Mucosa of gallbladder (tissue), 1 donor: ENCODE measurements at regions not wholly inside any gene's neighbourhood (a gene's known extent, or its start where the extent isn't known, plus 50 kb on each side); places are given as distances from the start of the nearest gene placed in this dataset.
"Not testable (repeated sequence)": the region's sequence is repeated elsewhere in the genome, so short reads cannot be mapped to it uniquely, and the experiment has no call there.

Experiments
- DNase-seq: peaks from one replicate; pipeline ENCODE4 v3.0.0-alpha.2; 2020; ENCODE audit warnings: low spot score
- donor health status: DM: no; HTN: no; CAD: no.

DNA sequence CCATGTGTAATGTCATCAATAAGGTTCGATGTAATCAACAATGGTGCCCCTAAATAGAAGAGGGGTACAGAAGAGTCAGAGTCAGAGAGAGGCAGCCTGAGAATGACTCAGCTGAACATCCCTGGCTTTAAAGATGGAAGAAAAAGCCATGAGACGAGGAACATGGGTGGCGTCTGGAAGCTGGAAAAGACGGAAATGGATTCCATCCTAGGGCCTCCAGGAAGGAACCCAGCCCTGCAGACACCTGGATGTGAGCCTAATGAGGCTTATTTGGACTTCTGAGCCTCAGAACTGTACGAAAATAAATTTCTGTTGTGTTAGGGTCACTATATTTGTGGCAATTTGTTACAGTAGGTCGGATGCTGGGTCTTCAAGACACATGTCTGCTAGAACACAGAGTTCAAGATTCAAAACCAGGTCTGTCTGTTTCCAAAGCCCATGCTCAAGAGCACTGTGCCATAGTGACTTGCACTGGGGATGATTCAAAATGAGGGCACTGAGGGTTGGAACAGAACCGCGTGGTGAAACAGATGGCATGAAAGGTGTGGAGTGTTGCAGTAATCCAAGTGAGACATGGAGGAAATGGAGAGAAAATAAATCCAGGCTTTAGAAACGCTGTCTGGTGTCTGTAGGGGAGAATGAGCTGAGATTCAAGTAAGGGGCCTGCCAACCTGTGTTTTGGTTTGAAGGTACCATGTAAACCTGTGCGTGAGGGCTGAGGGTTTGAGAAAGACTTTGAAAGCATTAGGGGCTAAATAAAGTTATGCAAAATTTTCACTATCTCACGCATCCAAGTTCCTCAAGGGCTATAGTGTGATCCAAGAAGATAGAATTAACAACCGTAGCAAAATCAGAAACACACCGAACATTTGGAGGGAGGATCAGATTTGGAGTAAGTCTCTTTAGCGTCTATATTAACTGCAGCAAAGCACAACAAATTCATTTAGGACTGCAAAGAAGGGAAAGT is 849.1 kb upstream of the AUTS2 start:
- no peak for DNase-seq

DNA sequence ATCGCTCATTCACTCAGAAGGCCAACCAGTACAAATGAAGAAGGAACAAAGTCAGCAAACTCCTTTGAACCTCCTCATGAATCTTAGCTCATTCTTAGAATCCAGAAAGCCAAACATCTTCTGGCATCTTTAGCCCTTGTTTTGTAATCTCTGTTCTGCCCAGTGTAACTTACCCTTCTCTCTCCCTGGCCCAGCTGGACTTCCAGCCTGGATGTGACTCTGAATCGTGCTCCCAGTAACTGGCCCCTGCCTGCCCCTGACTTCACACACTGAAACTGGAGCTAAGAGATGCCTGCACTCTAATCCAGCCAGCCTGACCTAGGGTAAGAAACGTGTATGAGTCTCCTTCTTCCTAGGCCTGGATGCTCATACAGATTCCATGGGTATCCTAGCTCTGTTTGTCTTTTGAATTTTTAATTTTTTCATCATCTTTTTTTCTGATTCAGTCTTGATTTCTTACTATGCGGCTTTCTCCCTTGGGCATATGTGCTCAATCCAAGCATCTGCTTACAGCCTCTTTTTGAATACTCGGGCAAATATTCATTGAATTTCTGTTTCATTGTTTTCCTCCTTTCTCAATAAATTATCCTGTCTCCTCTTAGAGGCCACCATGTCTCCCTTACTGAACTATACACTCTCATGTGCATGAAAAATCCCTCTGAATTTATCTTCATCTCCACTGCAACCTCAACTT is 845.6 kb upstream of the AUTS2 start:
- no peak for DNase-seq

DNA sequence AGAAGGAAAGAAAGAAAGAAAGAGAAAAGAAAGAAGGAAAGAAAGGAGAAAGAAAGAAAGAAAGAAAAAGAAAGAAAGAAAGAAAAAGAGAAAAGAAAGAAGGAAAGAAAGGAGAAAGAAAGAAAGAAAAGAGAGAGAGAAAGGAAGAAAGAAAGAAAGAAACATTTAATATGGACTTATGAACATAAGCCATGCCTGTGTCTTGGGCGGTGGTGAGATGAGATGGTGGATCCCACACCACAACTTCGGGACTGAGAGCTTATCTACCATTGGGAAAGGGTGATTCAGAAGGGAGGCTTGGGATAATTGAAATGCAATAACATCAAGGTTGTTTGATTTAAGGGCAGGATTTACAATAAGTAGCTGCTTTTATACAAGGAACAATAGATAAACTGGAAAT is 843.9 kb upstream of the AUTS2 start:
- DNase-seq: no peak

- DNase-seq: no peak
These were observed 841.2 kb upstream of the AUTS2 start for GRCh38 chr7:68756986-68757495.

GRCh38 chr7:68760556-68760955 is 837.7 kb upstream of the AUTS2 start:
- DNase-seq: no peak

- no peak for DNase-seq
These were observed 830.8 kb upstream of the AUTS2 start for GRCh38 chr7:68767462-68767861.

GRCh38 chr7:68770649-68771048 is 827.6 kb upstream of the AUTS2 start:
- peak; percentile 10 for DNase-seq

DNA sequence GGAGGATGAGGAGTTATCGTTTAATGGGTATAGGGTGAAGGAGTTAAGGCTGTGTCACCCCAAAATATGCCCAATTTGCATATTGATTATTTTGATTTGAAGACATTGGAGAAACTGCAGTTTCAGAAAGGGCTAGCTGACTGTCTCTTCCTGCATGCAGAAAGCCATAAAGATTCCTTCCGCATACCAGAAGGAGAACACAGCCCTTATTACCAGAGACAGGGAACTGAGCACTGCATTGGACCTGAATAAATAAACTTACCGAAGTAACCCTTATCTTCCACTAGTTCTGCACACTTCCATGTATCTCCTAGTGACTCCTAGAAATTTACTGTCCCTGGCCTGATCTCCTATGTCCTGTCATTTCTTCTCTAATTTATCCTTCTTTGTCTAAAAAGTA is 821.9 kb upstream of the AUTS2 start:
- DNase-seq: no peak

- no peak for DNase-seq
These were observed 814.6 kb upstream of the AUTS2 start for GRCh38 chr7:68783684-68784083.

- peak; percentile 12 for DNase-seq
These were observed 813.2 kb upstream of the AUTS2 start for GRCh38 chr7:68785036-68785435.

DNA sequence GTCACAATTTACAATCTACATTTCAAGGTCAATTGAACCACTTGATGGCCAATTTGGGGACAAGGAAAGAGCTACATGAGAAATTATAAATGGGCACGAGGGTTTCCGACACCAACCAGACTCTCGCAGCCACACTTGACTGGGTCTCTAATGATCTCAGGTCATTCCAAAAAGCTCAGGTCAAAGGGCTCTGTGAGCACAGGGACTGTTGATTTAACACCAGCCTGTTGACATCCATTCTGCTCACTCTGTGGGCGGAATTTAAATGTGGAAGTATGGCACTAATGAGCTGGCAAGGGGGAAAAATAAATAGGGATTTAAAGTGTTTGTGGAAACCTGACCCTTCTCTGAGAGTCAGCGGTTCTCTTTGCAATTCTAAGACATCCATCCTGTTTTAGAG is 810.7 kb upstream of the AUTS2 start:
- DNase-seq: no peak

DNA sequence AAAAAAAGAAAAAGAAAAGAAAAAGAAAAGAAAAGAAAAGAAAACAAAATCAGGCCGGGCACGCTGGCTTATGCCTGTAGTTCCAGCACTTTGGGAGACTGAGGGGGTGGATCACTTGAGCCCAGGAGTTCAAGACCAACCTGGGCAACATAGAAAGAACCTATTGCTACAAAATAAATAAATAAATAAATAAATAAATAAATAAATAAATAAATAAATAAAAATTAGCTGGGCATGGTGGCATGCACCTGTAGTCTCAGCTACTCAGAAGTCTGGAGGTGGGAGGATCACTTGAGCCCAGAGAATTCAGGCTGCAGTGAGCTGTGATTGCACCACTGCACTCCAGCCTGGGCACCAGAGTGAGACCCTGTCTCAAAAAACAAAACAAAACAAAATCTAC is 809.7 kb upstream of the AUTS2 start:
- not testable (repeated sequence) for DNase-seq

GRCh38 chr7:68789597-68789996 is 808.7 kb upstream of the AUTS2 start:
- no peak for DNase-seq

- DNase-seq: no peak
These were observed 805.9 kb upstream of the AUTS2 start for GRCh38 chr7:68792351-68792750.

GRCh38 chr7:68793513-68793912 is 804.8 kb upstream of the AUTS2 start:
- no peak for DNase-seq

DNA sequence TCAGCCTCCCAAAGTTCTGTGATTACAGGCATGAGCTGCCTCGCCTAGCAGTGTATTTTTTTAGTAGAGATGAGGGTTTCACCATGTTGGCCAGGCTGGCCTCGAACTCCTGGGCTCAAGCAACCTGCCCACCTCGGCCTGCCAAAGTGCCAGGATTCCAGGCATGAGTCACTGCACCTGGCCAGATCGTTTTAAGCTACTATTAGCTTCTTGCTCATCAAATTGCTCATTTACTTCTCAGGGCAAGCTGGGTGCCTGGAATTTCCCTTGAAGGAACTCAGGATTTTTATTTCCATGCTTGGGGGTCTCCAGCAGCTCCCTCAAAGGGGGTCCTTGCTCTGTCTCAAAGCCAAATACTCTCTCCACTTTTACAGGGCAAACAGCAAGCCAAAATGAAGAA is 798.0 kb upstream of the AUTS2 start:
- DNase-seq: no peak

GRCh38 chr7:68805159-68805558 is 793.1 kb upstream of the AUTS2 start:
- DNase-seq: no peak

GRCh38 chr7:68807666-68808065 is 790.6 kb upstream of the AUTS2 start:
- DNase-seq: no peak

- peak; percentile 53 for DNase-seq
These were observed 784.7 kb upstream of the AUTS2 start for GRCh38 chr7:68813551-68814080.

- no peak for DNase-seq
These were observed 781.8 kb upstream of the AUTS2 start for GRCh38 chr7:68816491-68816890.

DNA sequence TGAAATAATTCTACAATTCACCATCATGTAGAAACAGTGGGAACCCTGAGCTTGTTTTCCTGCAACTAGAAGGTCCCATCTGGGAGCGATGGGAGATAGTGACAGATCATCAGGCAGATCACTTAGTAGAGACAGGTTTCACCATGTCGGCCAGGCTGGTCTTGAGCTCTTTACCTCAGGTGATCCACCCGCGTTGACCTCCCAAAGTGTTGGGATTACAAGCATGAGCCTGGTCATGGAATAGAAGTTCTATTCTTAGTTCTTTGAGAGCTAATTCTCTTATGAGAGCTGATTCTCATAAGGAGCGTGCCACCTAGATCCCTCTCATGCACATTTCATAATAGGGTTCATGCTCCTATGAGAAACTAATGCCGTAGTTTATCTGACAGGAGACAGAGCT is 778.0 kb upstream of the AUTS2 start:
- DNase-seq: no peak

DNA sequence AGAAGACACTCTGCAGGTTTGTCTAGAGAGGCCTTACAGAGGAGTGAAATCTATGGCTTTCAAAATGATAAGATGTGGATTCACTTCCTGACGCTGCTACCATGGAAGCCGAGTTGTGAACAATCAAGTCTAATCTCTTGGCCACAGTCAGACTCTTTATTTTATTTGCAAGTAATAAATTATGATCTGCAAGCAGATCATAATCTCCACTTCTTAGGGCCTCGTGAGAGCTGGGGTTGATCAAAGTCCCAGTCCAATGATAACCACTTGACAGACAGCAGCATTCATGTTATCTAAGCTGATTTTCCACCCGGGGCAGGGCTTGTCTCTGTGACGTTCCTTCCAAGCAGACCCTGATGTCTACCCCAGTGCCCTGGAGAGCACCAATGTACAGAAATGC is 776.4 kb upstream of the AUTS2 start:
- no peak for DNase-seq
